NCI-H82 treated with DMSO at 0.1 percent for 48 hours (cell line): ENCODE measurements at regions not wholly inside any gene's neighbourhood (a gene's known extent, or its start where the extent isn't known, plus 50 kb on each side); places are given as distances from the start of the nearest gene placed in this dataset.
"Not testable (repeated sequence)": the region's sequence is repeated elsewhere in the genome, so short reads cannot be mapped to it uniquely, and the experiment has no call there.

Experiments used
- DNase-seq: peaks from one replicate; lab custom pipeline; 2025; ENCODE audit not compliant: unreplicated experiment; lab: John Stamatoyannopoulos, UW

DNA sequence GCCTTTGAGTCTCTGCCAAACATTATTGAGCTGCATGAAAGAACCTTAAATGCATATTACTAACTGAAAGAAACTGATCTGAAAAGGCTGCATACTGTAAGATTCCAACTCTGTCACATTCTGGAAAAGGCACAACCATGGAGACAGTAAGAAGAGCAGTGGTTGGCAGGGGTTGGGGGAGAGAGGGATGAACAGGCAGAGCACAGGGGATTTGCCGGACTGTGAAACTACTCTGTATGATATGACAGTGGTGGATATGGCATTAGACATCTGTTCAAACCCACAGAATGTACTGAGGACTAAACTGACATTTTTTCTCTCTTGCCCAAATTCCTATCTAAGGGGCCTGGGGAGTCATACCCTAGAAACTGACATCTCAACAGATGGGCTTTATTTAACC, 138.4 kb downstream of the KCNJ12 start:
- not testable (repeated sequence) for DNase-seq

DNA sequence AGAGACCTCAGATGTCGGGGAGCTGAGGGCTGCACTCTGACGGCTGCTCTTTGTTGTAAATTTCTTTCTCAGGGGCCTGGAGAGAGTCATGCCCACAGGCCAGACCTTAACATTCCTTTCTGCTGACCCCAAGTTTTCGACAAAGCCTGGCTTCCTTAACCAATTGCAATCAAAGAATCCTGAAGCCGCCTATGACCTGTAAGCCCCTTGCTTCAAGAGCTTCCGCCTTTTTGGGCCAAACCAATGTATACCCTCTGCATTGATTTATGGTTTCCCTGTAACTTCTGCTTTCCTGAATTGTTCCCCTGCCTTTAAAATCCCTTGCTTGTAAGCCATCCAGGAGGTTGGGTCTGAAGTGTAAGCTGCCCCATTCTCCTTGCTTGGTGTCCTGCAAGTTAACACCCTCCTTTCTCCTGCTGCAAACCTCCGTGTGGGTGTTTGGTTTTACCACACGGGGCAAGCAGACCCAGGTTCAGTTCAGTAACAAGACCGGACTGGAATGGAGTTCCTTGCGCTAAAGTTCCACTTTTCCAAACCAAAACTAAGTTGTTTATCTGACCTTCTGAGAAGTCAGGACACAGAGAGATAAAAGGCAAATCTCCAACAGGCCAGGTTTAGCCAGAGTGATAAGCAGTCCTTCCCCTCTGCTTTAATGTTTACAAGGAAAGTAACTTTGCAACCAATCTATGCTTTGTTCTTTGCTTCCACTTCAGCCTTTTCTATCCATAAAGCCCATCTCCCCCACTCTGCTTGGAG, 141.6 kb downstream of the KCNJ12 start:
- DNase-seq = no peak

DNA sequence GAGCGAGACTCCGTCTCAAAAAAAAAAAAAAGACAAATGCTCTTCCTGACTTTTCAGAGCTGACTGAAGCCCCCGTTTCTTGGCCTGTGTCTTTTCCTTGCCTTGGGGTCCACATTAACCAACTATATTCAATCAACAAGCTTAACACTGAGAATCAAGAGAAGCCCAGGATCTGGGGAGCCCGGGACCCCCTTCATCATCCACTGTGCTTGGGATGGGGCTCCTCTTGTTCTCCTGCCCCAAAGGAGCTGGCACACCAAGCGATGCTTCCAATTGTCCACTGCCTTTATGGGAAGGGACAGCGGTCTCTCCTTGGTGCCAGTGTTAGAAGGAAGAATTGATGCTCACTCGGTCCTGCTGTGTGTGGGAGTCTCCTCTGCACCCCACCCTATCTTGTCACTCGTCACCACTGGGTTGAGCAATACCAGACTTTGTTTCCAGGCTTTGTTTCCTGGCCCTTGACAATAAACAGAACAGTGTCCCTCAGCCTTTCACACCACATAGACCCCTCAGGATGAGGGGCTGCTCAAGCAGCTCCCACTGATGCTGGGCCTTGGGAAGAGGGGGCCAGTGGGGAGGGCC, 146.7 kb downstream of the KCNJ12 start:
- no peak for DNase-seq

DNA sequence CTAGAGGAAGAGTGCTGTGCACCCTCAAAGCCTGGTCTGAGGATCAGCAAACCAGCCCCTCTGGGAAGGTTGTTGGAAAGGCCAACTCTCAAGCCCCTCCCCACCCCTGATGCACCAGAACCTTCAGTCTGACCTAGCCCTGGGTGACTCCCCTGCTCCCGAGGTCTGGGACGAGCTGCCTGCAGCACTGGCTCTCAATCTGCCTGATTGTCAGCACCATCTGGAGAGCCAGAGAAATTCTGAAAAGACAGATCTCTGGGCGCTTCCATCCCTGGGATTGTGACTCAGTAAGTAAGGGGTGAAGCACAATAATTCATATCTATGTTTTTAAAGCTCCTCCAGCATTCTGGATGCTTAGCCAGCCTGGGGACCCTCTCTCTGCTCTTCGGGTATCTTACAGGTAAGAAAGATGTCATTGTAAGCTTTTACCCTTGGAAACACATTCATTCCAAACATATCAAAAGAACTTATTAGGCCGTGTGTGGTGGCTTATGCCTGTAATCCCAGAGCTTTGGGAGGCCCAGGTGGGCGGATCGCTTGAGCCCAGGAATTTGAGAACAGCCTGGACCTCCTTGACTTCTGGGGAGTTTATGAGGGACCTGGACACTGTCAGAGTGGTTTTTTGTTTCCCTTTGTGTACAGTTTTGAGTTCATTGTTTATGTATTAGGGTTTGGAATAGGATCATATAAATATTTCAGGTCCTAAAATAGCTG, 147.5 kb downstream of the KCNJ12 start:
- no peak for DNase-seq

DNA sequence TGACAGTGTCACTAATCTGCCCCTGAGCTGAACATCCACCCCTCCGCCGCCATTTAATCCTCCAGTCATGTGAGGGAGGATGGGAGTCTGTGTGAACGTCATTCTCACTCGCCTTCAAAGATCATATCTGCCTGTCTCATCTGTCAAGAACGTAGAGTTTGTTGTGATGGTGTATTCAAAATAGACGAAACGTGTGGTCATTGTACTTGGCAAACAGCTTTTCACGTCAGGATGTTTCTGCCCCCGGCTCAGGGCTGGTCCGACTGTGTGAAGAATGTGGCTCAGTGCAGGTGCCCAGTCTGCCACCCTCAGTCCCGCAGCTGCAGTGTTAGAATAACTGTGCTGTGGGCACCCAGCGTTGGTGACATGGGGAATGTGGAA, 148.0 kb downstream of the KCNJ12 start:
- DNase-seq = no peak

DNA sequence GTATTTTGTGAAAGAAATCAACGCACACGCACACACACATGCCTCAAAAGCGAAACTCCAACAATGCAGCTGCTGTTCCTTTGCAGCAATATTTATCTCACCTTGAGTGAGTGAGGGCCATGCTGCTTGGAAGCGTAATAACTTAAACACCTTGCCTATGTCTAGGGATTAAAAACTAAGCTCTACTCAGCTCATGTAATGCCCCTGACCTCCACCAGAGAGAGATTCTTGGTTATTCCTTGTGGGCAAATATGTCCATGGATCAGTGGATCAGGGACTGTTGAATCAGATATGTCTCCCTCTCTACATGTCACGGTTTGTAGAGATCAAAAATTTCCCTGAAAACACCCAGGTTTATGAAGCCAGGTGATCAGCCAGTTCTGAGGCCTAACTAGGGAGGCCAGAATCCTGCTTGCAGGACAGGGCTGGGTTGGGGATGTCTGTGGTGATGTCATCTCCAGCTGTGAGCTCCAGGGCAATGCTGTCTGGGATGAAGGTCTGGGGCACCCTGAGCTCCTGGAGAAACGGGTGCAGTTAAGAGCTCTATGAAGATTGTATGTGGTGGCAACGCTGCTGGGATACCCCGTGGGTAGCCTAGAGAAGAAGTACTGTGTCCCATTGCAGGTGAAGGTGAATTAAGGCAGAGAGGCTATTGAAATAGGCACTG, 149.4 kb downstream of the KCNJ12 start:
- DNase-seq = peak; percentile 27

DNA sequence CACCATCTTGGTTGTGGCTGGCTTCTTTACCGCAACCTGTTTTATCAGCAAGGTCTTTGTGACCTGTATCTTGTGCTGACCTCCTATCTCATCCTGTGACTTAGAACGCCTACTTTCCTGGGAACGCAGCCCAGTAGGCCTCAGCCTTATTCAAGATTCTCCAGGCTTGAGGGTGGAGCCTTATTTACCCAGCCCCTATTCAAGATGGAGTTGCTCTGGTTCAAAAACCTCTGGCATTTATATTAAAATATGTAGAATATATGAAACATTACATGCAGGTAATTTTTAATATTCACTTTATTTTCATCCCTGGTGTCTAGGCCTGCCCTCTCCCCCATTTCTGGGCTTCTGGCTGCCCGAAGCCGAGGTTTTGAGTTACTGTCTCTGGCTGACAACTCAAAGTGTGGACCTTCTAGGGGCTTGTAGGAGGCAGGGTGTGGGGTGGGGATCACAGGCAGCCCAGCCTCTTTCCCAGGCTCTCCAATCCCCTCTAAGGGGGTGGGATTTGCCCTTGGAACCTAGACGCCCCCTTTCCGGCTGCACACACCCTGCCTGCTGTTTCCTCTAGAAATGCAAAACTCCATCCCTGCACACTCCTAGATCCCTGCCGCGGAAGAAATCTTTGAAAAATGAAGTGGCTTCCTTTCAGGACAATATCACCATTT, 152.0 kb downstream of the KCNJ12 start:
- DNase-seq = no peak

DNA sequence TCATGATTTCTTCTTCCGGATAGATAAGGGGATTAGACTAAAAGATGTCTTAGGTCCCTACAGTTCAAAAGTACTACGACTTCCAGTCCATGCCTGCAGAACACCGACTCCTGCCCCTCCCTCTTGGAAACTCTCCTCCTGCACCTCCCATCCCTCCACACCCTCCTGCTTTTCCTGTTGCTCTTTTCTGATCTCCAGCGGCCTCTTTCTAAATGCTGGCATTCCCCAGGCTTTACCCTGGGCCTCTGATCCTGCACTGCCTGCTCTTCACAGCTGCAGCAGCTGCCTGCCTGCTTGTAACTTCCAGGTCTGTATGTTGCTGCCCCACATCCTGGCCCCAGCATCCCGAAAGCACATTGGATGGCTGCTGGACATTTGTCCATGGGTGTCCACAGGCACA, 154.2 kb downstream of the KCNJ12 start:
- no peak for DNase-seq

DNA sequence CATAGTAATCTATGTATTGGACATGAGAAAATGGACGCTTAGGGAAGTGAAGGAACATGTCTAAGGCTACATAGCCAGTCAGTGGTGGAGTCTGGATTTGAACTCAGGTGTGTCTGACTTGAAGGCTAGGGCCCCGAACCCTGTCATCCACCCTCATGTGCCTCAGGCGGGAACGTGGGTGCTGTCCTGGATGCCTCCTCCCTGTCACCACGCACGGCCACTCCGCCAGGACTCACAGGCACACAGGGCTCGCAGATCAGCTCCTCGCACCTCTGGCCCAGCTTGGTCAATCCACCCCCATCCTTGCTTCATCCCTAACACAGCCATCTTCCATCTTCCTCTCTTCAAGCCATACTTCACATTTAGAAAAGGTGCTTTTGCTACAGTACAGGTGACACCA, 154.7 kb downstream of the KCNJ12 start:
- no peak for DNase-seq

DNA sequence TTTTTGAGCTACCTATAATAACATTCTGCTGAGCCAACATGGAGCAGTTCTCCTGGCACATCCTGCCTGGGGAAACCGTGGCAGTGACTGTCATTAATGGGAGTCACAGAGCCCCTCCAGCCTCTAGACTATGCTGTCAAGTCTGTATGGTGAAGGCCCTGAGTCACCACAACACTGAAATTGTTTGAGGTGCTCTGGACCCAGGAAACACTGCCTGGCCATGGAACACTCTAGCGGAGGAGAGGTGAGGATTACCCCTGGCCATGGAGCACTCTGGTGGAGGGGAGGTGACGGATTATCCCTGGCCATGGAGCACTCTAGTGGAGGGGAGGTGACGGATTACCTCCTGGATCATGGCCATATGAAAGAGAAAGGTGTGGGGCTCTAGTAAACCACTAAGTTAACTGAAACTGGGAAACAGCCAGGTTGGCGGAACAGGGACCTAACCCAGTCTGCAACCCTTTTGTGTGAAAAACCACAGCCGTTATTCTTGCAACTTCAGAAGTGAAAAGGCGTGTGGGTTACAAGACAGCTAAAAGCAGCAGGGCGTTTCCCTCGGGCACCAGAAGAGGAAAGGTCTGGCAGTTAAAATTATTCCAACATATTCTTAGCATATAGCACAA, 156.7 kb downstream of the KCNJ12 start:
- no peak for DNase-seq

DNA sequence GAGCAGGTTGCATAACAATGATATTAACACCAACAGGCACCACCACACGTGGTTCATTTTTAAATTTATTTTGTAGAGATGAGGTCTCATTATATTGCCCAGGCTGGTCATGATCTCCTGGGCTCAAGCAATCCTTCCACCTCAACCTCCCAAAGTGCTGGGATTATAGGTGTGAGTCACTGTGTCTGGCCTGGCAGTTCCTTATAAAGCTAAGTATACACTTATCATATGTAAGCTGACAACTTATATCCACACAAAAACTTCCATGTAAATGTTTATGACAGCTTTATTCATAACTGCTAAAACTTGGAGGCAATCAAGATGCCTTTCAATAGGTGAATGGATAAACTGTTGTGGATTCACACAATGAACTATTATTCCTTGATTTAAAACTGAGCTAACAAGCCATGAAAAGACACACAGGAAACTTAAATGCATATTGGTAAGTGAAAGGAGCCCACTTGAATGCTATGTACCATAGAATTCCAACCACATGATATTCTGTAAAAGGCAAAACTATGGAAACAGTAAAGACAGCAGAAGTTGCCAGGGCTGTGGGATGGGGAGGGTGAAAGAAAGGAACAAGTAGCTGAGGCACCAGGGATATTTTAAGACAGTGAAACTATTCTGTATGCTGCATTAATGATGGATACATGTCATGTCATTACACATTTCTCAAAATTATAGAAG, 156.5 kb upstream of the KCNJ18 start:
- no peak for DNase-seq

DNA sequence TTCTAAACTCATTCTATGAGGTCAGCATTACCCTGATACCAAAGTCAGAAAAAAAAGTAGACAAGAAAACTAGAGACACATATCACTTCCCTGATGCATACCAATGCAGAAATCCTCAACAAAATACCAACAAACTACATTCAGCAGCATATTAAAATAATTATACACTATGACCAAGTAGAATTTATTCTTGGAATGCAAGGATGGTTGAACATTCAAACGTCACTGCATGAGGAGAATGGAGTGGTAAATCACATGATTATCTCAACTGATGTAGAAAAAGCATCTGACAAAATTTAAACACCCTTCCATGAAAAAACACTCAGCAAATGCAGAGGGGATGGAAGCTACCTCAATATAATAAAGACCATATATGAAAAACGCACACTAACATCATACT, 155.0 kb upstream of the KCNJ18 start:
- no peak for DNase-seq

DNA sequence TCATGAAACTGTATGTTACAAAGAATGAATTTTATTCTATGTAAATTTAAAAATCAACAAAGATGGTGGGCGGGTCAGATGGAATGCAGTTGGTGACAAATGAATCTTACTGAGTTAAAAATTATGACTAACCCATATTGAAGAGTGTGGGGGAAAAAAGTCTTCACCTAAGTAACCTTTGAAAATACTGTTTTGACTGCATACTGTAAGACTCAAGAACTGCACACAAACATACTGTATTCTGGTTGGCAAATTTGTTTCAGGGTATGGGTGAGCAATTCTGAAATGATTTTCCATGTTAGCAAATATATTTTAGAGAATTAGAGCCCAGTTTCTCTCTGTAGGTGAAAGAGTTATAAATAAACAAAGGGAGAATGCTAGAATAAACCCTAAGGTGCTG, 153.7 kb upstream of the KCNJ18 start:
- no peak for DNase-seq

DNA sequence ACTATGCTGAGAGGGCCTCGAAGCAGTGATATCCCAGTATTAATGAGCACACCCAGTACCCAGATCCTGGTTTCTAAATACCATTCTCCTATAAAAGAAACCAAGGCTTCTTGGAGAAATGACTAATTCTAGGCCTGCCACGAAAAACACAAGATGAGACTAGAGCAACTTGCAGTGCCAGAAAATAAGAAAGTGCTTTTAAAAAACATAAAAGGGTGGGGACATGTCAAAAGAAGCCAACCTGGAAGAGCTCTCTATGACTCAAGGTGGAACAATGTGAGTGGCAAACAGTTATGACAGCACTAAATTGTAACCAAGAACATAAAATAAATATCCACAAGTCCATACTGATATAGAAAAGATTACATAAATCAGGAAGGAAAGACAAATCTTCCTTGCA, 153.2 kb upstream of the KCNJ18 start:
- no peak for DNase-seq

DNA sequence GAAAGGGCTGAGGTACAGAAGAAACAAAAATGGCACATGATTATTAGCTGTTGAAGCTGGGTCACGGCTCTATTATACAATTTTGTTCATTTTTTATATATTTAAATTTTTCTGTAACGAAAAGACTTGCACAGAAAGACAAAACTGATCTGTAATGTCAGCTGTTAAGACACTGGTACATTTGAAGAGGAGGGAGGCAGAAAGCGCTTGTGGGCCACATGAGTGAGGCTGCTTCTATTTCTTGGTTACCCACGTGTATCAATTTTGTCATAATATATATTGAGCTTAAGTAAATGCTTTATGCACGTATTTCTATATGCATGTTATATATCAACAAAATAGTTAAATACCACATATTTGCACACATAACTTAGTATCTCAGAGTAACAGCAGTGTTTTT, 151.8 kb upstream of the KCNJ18 start:
- DNase-seq = no peak

DNA sequence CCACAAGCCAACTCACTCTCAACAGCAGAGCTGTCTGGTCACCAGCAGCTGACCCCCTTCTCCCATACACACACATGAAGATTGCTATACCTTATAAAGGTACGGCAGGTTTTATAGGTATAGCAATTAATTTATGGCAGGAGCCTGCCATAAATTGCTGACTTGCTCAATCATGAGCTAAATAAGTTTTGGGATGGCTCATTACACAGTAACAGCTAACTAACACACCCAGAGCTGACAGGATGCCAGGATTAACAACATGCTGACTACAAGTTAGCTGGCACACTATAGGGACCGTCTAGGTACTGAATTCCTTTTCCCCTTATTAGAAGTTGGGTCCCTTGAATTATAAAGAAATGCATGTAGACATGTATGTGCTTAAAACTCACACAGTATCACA, 150.3 kb upstream of the KCNJ18 start:
- no peak for DNase-seq

DNA sequence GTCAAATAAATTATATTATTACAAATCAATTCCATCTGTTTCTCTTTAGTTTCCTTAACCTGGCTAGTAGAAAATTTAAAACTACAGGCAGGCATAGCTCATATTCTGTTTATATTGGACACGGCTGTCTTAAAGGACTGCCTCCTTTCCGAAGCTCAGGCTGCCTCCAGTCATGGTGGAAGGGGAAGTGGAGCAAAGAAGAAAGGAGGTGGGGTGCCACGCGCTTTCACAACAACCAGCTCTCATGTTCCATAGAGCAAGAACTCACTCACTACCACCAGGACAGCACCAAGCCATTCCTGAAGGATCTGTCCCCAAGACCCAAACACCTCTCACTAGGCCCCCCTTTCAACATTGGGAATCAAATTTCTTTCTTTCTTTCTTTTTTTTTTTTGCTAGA, 149.3 kb upstream of the KCNJ18 start:
- no peak for DNase-seq

DNA sequence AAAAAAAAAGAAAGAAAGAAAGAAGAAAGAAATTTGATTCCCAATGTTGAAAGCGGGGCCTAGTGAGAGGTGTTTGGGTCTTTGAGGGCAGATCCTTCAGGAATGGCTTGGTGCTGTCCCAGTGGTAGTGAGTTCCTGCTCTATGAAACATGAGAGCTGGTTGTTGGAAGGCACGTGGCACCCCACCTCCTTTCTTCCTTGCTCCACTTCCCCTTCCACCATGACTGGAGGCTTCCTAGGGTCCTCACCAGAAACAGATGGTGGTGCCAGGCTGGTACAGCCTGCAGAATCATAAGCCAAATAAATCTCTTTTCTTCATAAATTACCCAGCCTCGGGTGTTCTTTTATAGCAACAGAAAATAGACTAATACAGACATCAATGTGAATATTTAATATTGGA, 147.3 kb upstream of the KCNJ18 start:
- no peak for DNase-seq

DNA sequence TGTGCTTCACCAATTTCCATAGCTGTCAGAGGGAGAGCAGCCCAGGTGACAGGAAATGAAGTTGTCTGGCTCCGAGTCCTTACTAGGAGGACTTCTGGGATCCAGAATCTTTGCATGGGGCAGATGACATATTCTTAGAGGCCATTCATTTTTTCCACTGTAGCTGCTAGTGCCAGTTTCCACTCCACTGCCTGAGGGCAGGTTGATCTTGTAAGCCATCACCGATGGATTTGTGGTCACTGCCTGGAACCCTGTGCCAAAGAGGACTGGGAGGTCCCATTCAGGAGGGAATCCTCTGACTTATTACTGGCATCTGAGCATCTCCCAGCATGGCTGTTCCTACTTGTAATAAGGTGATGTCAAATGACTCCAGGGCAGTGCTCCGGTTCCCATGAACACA, 144.1 kb upstream of the KCNJ18 start:
- DNase-seq = no peak

DNA sequence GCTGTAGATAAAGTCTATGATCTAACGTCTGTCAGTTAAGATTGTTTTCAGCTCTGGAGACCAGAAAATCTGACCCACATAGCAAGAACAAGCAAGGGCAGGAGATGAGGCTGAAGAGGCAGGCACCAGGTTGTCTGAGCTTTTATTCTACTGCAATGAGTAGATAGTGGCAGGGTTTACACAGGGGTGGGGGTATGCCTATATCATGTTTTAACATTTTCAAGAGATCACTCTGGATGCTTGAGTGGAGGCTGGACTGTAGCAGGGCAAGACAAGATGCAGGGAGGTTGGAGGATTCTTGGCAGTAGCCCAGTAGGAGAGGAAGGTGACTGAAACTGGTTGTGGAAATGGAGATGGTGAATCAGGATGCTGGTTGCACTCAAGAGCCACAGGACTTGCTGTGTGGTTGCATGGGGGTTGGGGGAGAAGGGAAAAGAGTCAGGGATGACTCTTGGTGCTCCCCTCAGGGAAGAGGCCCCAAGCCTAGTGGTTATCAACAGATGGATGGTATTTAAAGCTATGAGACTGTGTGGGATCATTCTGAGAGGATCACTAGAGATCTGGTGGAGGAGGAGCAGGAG, 143.1 kb upstream of the KCNJ18 start:
- no peak for DNase-seq
